GM19463 (cell line): ENCODE measurements at regions not wholly inside any gene's neighbourhood (a gene's known extent, or its start where the extent isn't known, plus 50 kb on each side); places are given as distances from the start of the nearest gene placed in this dataset.
A peak's percentile ranks its signal among the peaks of the same experiment; 100 is the strongest.

Experiments
- ATAC-seq: cut with Tn5 transposase; IDR thresholded peaks from one replicate; pipeline ENCODE4 v1.9.1; 2021; ENCODE audit warnings: mild to moderate bottlenecking, moderate library complexity; ENCODE audit not compliant: unreplicated experiment

DNA sequence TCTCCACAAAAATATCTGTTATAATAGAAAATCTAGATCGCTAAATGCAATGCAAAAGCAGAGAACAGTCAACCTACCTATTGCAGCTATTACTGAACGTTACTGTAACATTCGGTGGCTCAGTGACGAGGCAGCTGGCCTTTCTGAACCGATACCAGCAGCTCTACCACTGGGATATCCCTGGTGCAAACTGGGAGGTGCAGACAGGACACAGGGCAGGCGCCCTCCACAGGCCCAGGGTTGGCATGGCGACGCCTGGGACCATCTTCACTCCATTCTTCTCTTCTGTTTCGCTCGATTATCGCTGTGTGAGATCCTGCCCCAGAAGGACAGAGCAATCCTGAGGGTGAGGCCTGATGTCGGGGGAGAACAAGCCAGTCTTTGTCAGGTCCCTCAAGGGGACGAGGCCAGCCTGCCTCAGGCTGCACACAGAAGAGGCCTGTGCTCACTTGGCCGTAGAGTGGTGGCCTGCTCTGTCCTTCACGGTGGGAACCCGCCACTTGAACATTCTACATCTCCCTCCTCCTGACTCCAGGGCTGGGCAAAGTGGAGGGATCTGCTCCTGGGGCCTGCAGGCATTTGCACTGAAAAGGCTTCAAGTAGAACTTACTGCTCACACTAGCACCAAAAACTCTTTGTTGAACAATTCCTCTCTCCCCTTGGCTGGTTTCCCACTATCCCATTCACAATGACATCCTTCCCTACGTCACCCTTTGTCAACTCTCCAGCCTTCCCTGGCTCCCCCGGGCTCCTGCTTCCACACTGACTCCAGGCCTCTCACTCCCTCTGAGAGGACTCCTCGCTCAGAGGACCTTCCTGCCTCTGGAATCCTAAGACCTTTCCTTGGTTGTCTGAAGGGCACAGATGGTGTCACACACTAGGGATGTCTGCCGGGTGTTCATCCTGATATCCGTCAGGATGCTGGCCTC is 49.7 kb downstream of the CYRIA start:
- no peak for ATAC-seq

DNA sequence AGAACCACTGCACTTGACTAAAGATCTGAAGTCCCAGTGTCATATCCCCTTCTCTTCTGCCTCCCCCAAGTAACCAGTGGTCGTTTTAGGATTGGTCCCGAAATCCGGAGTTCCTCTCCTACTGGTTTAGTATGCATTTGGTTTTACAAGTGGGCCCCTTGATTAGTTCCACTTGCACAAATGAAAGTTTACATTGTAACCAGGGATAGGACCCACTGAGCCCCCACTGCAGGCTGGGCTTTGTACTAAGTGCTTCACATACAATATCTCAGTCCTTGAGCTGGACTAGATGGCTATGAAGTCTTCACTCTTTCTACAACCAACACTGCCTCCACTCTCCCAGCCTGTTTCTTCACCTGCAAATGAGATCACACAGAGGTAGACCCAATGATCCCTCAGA is 50.4 kb downstream of the CYRIA start:
- no peak for ATAC-seq

DNA sequence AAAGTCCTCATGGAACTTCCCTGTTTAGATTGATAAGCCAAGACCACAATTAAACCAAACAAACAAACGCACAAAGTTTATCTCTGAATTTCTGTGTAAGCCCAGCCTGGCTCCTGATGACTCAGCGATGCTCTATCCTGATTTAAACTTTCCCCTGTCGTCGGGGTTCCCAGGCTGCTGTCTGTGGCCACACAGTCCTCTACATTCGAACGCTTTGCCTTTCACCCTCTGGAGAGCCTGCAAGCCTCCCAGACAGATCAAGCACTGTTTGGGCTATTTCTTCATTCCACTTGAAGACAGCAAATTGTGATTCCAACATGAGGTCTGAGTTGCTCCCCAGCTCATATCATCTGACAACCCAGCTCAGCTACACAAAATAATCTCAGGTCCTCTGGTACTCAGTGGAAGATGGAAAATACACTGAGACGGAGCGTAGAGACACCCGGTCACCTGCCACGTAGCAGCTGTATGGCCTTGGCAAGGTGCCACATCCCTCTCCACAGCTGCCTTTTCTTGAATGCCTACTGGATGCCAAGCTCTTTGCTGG is 51.2 kb downstream of the CYRIA start:
- no peak for ATAC-seq

DNA sequence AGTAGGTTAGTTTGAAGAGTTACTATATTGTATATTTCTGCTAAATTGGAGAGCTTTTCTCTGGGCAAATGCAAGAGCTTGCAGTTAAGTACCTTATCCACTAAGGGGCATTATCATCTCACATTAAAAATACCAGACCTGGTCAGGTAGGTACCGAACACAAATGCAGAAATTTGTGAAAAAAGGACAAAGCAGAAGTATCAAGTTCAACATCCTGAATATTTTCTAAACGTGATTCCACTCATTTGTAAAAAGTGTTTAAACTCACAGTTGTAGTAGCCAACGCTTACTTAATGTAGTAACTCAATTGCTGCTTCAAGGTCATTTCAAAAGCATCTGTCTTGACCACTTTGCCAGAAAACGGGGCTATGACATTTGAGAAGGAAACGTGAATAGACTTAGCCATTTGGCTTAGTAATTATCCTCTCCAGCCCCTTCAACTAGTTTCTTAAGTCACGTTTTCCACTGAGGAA is 52.1 kb downstream of the CYRIA start:
- ATAC-seq: no peak

DNA sequence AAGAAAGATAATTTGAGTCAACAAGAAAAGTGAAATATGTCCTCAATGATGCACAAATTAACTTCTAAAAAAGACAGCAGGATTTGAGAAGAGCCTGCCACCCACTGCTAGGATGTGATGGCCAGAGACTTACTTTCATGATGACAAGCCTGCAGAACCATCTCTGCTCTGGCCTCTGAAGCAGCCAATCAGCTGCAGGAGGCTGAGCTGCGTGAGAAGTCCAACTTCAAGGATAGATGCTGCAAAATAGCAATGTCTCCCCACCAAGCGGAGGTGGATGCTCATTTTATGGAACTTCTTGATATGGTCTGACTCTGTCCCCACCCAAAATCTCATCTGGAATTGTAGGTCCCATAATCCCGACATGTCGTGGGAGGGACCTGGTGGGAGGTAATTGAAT is 53.1 kb downstream of the CYRIA start:
- no peak for ATAC-seq

DNA sequence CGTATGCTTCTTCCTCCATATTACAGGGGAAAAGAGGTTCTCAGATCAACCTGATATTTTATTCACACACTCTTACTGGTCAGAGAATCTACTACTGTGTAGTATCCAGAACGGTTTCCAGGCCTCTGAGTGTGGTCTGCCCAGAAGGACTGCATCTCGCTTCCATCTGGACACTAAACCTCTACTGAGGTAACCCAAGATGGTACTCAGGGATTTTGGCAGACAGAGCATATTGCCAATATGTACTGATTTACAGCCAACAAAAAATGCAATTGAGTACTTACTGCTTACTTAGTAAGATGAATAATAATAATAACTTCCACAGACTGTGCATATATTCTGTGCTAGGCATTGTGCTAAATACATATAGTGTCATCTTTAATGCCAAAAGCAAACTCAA is 55.8 kb downstream of the CYRIA start:
- ATAC-seq: no peak

DNA sequence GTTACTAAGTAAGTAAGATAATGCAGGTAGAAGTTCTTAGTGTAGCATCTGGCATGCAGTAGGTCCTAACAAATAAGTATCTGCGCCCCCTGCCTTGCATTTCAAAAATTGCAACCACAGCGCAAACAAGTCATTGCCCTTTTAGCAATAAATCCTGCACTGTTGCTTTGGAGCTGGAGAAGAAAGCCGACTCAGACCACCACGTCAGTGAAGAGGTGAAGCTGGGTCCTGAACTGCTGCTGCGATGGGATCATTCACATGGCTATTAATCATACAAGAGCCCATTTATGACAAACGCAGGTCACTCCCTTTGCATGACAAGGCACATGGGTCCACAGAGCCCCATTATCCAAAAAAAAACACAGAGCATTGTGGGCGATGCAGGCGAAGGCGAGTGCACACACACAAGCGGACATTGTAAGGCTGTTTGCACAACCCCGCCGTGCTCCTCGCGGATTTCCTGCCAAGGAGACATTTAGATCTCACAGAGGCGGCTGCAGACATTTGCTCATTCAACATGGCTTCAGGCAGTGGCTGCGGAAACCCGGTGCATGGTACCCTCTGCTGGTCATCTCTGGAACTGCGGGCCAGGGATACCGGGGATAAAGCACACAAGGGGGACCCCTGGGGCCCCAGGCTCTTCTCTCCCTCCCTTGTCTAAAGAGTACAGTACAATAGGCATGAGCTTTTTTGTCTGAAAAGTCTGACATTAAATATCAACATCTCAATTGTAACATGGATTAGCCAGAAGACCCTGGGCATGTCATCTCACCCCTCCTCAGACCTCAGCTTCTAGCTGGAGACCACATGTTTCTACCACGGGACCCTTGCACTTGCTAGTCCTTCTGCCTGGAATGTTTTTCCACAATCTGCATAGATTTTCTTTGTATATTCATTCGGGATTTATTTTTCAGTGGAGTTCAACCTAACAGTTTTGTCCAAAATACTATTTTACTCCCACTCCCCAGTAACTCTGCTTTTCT is 56.7 kb downstream of the CYRIA start:
- ATAC-seq: peak; percentile 92

DNA sequence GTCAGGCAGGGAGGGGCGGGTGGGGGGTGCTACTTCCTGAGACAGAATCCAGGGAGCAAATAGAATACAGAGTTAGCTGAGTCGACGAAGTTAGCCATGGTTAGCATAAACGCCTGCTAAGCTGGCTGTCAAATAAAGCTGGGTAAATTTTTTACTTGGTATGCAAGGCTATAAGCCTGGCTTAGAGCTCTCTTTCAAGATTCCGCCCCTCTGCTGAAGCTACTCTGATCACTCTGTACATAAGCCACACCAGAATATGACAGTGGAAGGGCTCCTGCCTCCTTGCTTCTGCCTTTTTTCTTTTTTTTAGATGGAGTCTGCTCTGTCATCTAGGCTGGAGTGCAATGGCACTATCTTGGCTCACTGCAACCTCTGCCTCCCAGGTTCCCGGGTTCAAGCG is 58.3 kb downstream of the CYRIA start:
- ATAC-seq: no peak

DNA sequence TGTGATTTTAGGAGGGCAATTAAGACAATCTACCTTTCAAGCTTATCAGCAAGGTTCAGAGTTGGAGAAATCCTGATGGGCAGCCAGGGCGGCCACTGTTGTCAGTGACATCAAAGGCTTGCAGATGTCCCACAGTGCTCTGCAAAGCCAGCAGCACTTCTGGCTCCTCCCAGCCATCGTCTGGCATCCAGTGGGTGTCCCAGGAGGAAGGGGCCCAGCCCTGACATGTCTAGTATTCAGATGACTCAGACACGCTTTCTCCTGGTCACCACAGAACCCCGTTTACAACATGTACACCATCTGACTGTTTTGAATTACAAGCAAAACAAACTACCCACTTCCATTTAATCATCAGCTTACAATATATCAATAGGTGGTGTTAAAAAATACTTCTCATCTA is 61.4 kb downstream of the CYRIA start:
- ATAC-seq: no peak

DNA sequence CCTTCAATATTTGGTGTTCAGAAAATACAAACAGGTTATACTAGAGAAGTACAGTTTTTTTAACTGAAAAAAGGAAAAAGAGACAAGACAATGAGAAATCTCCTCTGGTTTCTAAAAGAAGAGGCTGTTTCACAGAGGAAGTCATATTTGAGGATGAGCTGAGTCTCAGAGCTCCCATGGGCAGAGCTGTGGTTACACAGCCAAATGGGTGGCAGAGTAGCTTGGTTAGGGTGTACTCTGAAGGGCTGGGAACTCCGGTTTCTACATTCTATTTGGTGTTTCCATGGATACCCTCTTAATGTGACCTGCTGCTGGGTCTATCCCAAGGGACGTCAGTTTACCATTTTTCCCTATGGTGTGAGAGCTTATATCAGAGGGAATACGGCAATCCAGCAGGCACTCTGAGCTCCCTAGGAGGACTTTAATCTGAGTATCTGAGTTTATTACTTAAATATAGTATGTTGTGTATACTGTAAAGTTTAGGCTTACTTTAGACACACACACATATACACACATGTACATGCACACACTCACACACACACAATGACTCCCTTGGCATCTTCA is 74.2 kb downstream of the CYRIA start:
- ATAC-seq: no peak

DNA sequence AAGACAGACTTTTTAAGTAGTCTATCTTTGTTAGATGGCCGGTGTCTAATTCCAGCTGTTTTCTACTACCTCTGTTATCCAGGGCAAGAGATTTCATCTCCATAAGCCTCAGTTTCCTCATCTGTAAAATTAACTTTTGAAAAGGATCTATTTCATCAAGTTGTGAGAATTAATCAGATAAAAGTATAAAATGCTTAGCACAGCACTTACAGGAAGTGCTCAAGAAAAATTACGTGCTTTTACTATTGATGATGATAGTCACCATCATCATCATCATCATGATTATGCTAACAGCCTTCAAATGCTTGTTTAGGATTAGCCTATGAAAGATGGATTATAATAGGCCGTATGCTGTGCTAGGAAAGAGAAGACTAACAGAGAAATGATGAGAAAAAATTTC is 76.2 kb downstream of the CYRIA start:
- no peak for ATAC-seq

DNA sequence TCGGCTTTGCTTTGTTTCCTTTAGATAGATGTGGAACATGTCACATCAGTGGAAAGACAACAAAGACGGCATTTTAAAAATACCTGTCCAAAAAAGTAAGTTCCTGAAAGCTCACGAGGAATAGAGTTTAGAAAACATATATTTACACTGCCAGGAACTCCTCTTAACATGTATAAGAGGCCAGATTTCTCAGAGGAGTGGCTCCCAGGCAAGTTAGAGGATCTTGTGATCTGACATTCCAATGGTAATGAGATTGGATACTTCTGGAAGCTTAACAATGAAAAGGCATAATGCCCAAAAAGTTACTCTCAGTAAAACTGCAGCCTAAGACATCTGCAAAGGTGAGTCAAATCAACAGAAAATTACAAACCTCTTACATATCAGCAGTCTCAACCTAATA is 77.1 kb downstream of the CYRIA start:
- ATAC-seq: no peak

DNA sequence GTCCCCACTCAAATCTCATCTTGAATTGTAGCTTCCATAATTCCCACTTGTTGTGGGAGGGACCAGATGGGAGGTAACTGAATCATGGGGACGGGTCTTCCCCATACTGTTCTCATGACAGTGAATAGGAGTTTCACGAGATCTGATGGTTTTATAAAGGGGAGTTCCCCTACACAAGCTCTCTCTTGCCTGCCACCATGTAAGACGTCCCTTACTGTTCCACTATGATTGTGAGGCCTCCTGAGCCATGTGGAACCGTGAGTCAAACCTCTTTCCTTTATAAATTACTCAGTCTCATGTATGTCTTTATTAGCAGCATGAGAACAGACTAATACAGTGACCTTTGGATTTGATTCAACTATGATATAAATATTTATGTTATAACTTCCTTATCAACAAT is 78.0 kb downstream of the CYRIA start:
- ATAC-seq: no peak

DNA sequence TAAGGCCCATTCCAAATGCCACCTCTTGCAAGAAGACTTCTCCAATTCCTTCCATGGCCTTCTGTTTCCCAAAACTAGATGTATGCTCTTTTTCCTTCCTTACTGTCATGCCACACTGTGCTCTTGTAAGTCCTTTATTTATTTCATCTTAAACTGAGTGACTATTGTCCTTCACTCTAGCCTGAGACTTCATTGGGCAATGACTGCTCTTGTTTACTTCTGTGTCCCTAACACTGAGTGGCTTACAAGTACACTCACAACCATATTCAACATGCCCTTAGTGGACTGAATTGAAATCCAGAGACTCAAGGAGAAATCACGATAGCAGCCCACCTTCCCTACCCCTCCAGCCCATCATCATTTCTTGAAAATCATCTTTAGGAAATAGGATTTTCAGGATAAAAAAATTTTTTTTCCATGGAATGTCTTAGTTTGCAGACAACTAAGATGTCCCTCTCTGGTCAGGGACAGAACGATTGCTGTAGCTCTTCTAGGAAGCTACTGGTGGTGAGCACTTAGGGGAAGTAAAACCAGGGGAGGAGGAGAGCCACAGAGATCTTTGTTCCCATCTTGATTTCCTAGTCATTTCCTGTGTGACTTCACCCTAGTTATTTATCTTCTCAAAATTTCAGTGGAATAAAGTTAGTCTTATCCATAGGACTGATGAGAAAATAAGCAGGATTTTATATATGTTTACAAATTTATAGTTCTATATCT is 80.7 kb downstream of the CYRIA start:
- ATAC-seq: no peak

DNA sequence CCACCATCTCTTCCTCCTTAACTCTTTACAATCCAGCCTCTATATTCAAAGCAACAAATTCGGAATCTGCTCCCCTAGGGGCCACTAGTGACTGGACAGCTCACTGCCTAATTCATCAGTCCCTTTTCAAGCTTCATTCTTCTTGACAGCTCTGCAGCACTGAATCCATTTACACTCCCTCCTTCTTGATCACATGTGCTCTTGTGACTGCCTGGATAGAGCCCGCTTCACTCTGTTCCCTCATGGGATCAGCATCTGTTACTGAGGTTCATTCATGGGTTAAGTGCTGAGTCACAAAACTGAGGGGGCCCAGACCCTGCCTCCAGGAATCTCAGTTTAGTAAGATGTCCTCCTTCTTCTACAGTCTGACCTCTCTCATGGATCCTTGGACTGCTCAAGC is 81.5 kb downstream of the CYRIA start:
- no peak for ATAC-seq

DNA sequence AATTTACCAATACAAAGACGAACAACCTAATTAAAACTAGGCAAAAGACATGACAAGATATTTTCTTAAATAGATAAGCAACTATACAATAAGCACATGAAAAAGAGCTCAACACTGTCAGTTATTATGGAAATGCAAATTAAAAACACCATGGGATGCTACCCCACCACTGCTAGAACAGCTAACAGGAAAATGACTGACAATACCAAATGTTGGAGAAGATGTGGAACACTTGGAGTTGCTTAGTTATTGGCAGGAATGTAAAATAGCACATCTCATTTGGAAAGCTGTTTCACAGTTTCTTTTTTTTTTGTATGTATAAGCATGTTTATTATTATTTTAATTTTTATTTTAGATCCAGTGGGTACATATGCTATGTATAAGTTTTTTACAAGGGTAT is 84.4 kb downstream of the CYRIA start:
- ATAC-seq: no peak

DNA sequence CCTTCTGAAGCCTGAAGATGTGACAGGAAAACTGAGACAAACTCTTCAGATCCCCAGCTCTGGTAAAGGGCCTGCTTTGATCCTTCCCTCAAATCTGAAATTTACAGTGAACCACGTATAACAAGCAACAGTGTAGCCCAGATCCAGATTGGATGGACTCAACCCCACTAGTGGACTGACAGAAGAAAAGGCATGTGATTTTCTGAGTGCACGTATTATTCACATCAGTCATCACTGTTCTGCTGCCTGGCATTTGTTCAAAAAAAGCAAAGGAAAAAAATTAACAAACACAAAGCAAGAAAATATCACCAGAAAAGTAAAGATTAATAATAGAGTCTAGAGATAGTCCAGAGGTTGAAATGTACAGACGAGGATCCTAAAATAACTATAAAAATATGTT is 87.6 kb downstream of the CYRIA start:
- ATAC-seq: no peak

DNA sequence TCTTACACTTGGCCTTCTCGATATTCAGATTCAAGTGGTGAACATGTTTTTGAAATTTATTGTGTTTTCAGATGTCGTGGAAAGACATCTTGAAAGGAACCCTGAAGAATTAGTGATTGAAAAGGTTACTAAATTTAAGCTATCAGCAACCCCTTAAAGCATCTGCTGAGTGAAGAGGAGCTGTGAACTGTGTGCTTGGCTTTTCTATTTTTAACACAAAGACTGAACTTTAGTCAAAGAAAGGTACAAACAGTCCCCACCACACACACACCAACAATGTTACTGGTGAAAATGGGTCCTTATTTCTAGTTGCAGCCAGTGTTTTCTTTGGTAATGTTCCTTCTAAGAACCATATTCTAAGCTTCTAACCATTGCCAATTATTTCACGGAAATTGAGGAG is 95.1 kb downstream of the CYRIA start:
- ATAC-seq: no peak

DNA sequence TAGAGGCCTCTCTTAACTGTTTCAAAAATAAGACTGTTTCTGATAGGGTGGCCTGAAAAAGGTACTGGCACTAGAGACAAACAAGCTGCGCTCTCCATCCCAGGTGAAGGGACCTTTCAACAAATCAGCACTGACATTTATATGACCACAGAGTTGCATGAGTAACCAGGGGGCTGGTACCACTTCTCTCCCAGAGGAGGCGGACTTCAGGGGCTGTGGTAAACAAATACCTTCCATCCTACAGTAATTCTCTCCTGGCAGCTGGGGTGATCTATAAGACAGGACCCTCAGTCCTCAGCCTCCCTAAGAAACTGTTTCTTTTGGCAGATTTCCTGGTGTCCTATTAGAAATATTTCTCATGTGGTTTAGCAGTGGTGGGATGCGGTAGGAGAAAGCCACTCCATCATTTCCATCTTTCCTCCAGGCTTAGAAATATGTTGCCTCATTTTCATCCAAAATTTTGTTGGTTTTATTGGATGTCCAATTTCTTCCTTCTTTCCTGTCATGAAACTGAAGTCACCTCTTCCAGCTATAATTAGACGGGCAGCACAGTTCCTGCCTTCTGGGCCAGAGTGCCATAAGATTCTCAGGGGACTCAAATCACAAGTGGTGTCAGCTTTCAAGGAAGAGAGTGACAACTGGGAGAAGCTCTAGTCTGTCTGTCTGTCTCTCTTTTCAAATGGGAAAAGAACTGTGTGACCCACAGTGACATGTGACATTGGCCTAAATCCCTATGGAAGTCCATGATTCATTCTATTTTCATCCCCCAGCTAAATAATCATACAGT is 96.4 kb downstream of the CYRIA start:
- no peak for ATAC-seq

DNA sequence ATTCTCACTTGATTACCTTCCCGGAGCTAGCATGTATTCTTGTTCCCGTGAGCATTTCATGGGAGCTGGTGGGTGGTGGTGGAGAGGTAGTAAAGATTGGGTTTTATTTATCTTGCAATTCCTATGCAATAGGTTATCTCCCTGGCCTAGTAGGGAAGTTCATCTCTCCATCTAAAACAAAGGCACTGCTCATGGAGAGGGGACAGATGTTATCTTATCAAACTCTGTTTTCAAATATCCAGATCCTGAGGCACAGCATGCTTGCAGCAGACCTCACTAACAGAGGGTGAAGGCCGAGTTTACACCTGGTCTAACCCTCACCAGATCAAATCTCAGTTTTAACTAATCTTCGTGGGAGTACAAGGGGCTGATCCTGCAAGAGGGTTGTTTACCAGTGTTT is 98.9 kb downstream of the CYRIA start:
- no peak for ATAC-seq
